ENCODE measurements at regions not wholly inside any gene's neighbourhood (a gene's known extent, or its start where the extent isn't known, plus 50 kb on each side); places are given as distances from the start of the nearest gene placed in this dataset.

GRCh38 chr9:13487498-13487897 lies 208.0 kb upstream of the MPDZ start:
- no peak for TF ChIP-seq CTCF (IDR thresholded peaks at IDR 0.05; ENCODE audit: insufficient read depth, low read length, poor library complexity, severe bottlenecking)

GRCh38 chr9:13487071-13487470 lies 207.6 kb upstream of the MPDZ start:
- no peak for DNase-seq (ENCODE audit: low read depth)
- H3K36me3 ChIP-seq (ENCODE audit: control insufficient read depth, insufficient read depth, low read length): no peaks in the 10 kb centered on the region
- H3K27me3 ChIP-seq (ENCODE audit: control insufficient read depth, insufficient read depth, low read length): no peaks in the 10 kb centered on the region
- TF ChIP-seq CTCF (IDR thresholded peaks at IDR 0.05; ENCODE audit: insufficient read depth, low read length, poor library complexity, severe bottlenecking): no peak
- no peak overlapping the region for H3K4me3 ChIP-seq (ENCODE audit: low read depth, low read length)

More at GRCh38 chr9:13487498-13487897, 208.0 kb upstream of the MPDZ start:
- Histone ChIP-seq H3K27me3 (ENCODE audit: control insufficient read depth, insufficient read depth, low read length) (no peaks in the 10 kb centered on the region), H3K36me3 (ENCODE audit: control insufficient read depth, insufficient read depth, low read length) (no peaks in the 10 kb centered on the region), H3K4me3 (ENCODE audit: low read depth, low read length) (no peak overlapping the region)
- DNase-seq (ENCODE audit: low read depth): no peak

- DNase-seq (ENCODE audit: low read depth): peak; percentile 31
- H3K27me3 ChIP-seq (ENCODE audit: control insufficient read depth, insufficient read depth, low read length): no peaks in the 10 kb centered on the region
- H3K4me3 ChIP-seq (ENCODE audit: low read depth, low read length): no peak overlapping the region
- no peaks in the 10 kb centered on the region for H3K36me3 ChIP-seq (ENCODE audit: control insufficient read depth, insufficient read depth, low read length)
- peak; percentile 4 for TF ChIP-seq CTCF (IDR thresholded peaks at IDR 0.05; ENCODE audit: insufficient read depth, low read length, poor library complexity, severe bottlenecking)
Measured at GRCh38 chr9:13485068-13485596, 205.6 kb upstream of the MPDZ start.

- Histone ChIP-seq H3K36me3 (ENCODE audit: control insufficient read depth, insufficient read depth, low read length) (no peaks in the 10 kb centered on the region), H3K27me3 (ENCODE audit: control insufficient read depth, insufficient read depth, low read length) (no peaks in the 10 kb centered on the region), H3K4me3 (ENCODE audit: low read depth, low read length) (no peak overlapping the region)
- no peak for DNase-seq (ENCODE audit: low read depth)
- TF ChIP-seq CTCF (IDR thresholded peaks at IDR 0.05; ENCODE audit: insufficient read depth, low read length, poor library complexity, severe bottlenecking): no peak
Measured at GRCh38 chr9:13484186-13484585, 204.7 kb upstream of the MPDZ start.

GRCh38 chr9:13481274-13481673 lies 201.8 kb upstream of the MPDZ start:
- H3K27me3 ChIP-seq (ENCODE audit: control insufficient read depth, insufficient read depth, low read length): no peaks in the 10 kb centered on the region
- H3K4me3 ChIP-seq (ENCODE audit: low read depth, low read length): no peak overlapping the region
- no peaks in the 10 kb centered on the region for H3K36me3 ChIP-seq (ENCODE audit: control insufficient read depth, insufficient read depth, low read length)
- DNase-seq (ENCODE audit: low read depth): no peak
- TF ChIP-seq CTCF (IDR thresholded peaks at IDR 0.05; ENCODE audit: insufficient read depth, low read length, poor library complexity, severe bottlenecking): no peak

GRCh38 chr9:13480693-13481092 lies 201.2 kb upstream of the MPDZ start:
- Histone ChIP-seq H3K36me3 (ENCODE audit: control insufficient read depth, insufficient read depth, low read length) (no peaks in the 10 kb centered on the region), H3K4me3 (ENCODE audit: low read depth, low read length) (no peak overlapping the region), H3K27me3 (ENCODE audit: control insufficient read depth, insufficient read depth, low read length) (no peaks in the 10 kb centered on the region)
- no peak for TF ChIP-seq CTCF (IDR thresholded peaks at IDR 0.05; ENCODE audit: insufficient read depth, low read length, poor library complexity, severe bottlenecking)
- no peak for DNase-seq (ENCODE audit: low read depth)

All from kidney epithelial cell (primary cell).